WTC11 (cell line): ENCODE measurements at regions not wholly inside any gene's neighbourhood (a gene's known extent, or its start where the extent isn't known, plus 50 kb on each side); places are given as distances from the start of the nearest gene placed in this dataset.

Experiments
- ATF2 ChIP-seq: sonication (generic); formaldehyde crosslinking; IDR thresholded peaks from 2 replicates; pipeline ENCODE4 v1.8.1; 2022; ENCODE audit warnings: low read depth, missing genetic modification reagents, borderline replicate concordance
- CTCF ChIP-seq: fragments of 200-600 bp; IDR thresholded peaks from 2 replicates; pipeline ENCODE4 v1.8.0; 2022; ENCODE audit warnings: antibody characterized with exemption
- JUN ChIP-seq: sonication (generic); formaldehyde crosslinking; IDR thresholded peaks from 2 replicates; pipeline ENCODE4 v1.8.0; 2023; ENCODE audit warnings: mild to moderate bottlenecking, missing genetic modification reagents
- KAT7 ChIP-seq: sonication (generic); formaldehyde crosslinking; IDR thresholded peaks from 2 replicates; pipeline ENCODE4 v1.8.1; 2023; ENCODE audit warnings: missing genetic modification reagents, mild to moderate bottlenecking, borderline replicate concordance
- MAX ChIP-seq: sonication (generic); formaldehyde crosslinking; IDR thresholded peaks from 2 replicates; pipeline ENCODE4 v1.8.0; 2022; ENCODE audit warnings: mild to moderate bottlenecking, missing genetic modification reagents
- NFYB ChIP-seq: sonication (generic); formaldehyde crosslinking; conservative IDR thresholded peaks from 2 replicates; pipeline ENCODE4 v1.8.0; 2022; ENCODE audit warnings: low read depth, missing genetic modification reagents
- OVOL2 ChIP-seq: fragments of 250-450 bp; sonication (Bioruptor Pico); IDR thresholded peaks from 2 replicates; pipeline ENCODE4 v1.9.0; 2021; ENCODE audit warnings: mild to moderate bottlenecking, borderline replicate concordance
- SP1 ChIP-seq: sonication (generic); formaldehyde crosslinking; conservative IDR thresholded peaks from 2 replicates; pipeline ENCODE4 v1.8.1; 2022; ENCODE audit warnings: missing genetic modification reagents

GRCh38 chr3:194058753-194059152 is 77.2 kb upstream of the HES1 start:
- TF ChIP-seq CTCF (no peak), ATF2 (CRISPR knock-in tag) (no peak), OVOL2 (CRISPR knock-in tag) (no peak), KAT7 (no peak), JUN (no peak), SP1 (CRISPR knock-in tag) (no peak), NFYB (CRISPR knock-in tag) (no peak), MAX (CRISPR knock-in tag) (no peak)
